SK-N-SH (cell line): ENCODE measurements at regions not wholly inside any gene's neighbourhood (a gene's known extent, or its start where the extent isn't known, plus 50 kb on each side); places are given as distances from the start of the nearest gene placed in this dataset.

Experiments used
- CTCF ChIA-PET: fragments of 300-600, 350-600 bp; formaldehyde crosslinking; extraction: SDS; loops from one replicate; lab custom pipeline; 2021; lab: Yijun Ruan, JAX
- POLR2A ChIA-PET: fragments of 350-600 bp; sonication (Branson Sonifier 250); formaldehyde crosslinking; extraction: SDS; loops from one replicate; lab custom pipeline; 2020; ENCODE audit warnings: antibody characterized with exemption, inconsistent platforms; lab: Yijun Ruan, JAX
- DNase-seq: peaks from one replicate; pipeline ENCODE4 v3.0.0; 2012
- H2AFZ ChIP-seq: fragments of 200-600 bp; sonication (generic); 2 replicates; pipeline ENCODE4 v1.8.1; 2016; ENCODE audit warnings: antibody characterized with exemption, mild to moderate bottlenecking, low read depth
- H3F3A ChIP-seq: fragments of 200-600 bp; sonication (generic); replicated peaks from 2 replicates; pipeline ENCODE3; 2016; ENCODE audit warnings: antibody characterized with exemption, mild to moderate bottlenecking; ENCODE audit not compliant: insufficient read depth
- H3K27ac ChIP-seq, 2 experiments: fragments of 200-500 bp in 1 of 2; fragments of 200-600 bp in 1 of 2; sonication (Bioruptor generic) in 1 of 2; sonication (generic), shearing (Covaris generic) in 1 of 2; 2 replicates each; pipeline versions ENCODE4 v1.5.1 to v1.6.1; 2014 to 2016; ENCODE audit warnings: low read depth in 2 of 2, inconsistent platforms in 1 of 2, low read length in 1 of 2, mild to moderate bottlenecking in 1 of 2, mixed read lengths in 1 of 2
- H3K27me3 ChIP-seq: fragments of 200-600 bp; sonication (generic), shearing (Covaris generic); 2 replicates; pipeline ENCODE4 v1.6.1; 2016; ENCODE audit warnings: mixed run types; ENCODE audit not compliant: insufficient read depth
- H3K36me3 ChIP-seq, 2 experiments: fragments of 200-500 bp in 1 of 2; fragments of 200-600 bp in 1 of 2; sonication (Bioruptor generic) in 1 of 2; sonication (generic) in 1 of 2; replicated peaks in 1 of 2; 2 replicates each; pipeline versions ENCODE3 to v1.5.1; 2014 to 2016; ENCODE audit warnings: low read length in 1 of 2, mild to moderate bottlenecking in 1 of 2; ENCODE audit not compliant: insufficient read depth in 2 of 2, control insufficient read depth in 1 of 2
- H3K4me1 ChIP-seq, 2 experiments: fragments of 200-500 bp in 1 of 2; fragments of 200-600 bp in 1 of 2; sonication (Bioruptor generic) in 1 of 2; sonication (generic), shearing (Covaris generic) in 1 of 2; 2 replicates each; pipeline versions ENCODE4 v1.5.1 to v1.6.1; 2014 to 2016; ENCODE audit warnings: low read depth in 1 of 2, low read length in 1 of 2, mixed run types in 1 of 2; ENCODE audit not compliant: insufficient read depth in 2 of 2, control insufficient read depth in 1 of 2
- H3K4me2 ChIP-seq: fragments of 200-600 bp; sonication (generic), shearing (Covaris generic); 2 replicates; pipeline ENCODE4 v1.6.1; 2017; ENCODE audit warnings: mixed run types
- H3K4me3 ChIP-seq, 2 experiments: fragments of 200-500 bp in 1 of 2; fragments of 200-600 bp in 1 of 2; sonication (Bioruptor generic) in 1 of 2; sonication (generic), shearing (Covaris generic) in 1 of 2; 2 replicates each; pipeline versions ENCODE4 v1.5.1 to v1.8.1; 2014 to 2016; ENCODE audit warnings: low read depth in 2 of 2, inconsistent platforms in 1 of 2, low read length in 1 of 2, mild to moderate bottlenecking in 1 of 2, mixed read lengths in 1 of 2, moderate library complexity in 1 of 2
- H3K79me2 ChIP-seq: fragments of 200-600 bp; sonication (generic); 2 replicates; pipeline ENCODE4 v1.8.1; 2017; ENCODE audit warnings: mild to moderate bottlenecking; ENCODE audit not compliant: insufficient read depth
- H3K9ac ChIP-seq: fragments of 200-600 bp; sonication (generic); 2 replicates; pipeline ENCODE4 v1.6.1; 2017; ENCODE audit warnings: mixed run types
- H3K9me2 ChIP-seq: fragments of 200-600 bp; sonication (generic); 2 replicates; pipeline ENCODE4 v1.6.1; 2017; ENCODE audit warnings: mixed run types
- H3K9me3 ChIP-seq: fragments of 200-600 bp; sonication (generic); 2 replicates; pipeline ENCODE4 v1.6.1; 2017; ENCODE audit warnings: mixed run types, mild to moderate bottlenecking, moderate library complexity
- H4K20me1 ChIP-seq: fragments of 200-600 bp; sonication (generic); 2 replicates; pipeline ENCODE4 v1.6.1; 2017; ENCODE audit warnings: mild to moderate bottlenecking, mixed run types; ENCODE audit not compliant: insufficient read depth
- CHD2 ChIP-seq: fragments of 150-350 bp; IDR thresholded peaks from 2 replicates; pipeline ENCODE4 v1.6.1; 2018; ENCODE audit warnings: low read length; ENCODE audit not compliant: partially characterized antibody
- CTCF ChIP-seq: fragments of 200-600 bp; sonication (generic); IDR thresholded peaks from 2 replicates; pipeline ENCODE4 v1.6.1; 2017; ENCODE audit warnings: antibody characterized with exemption, mild to moderate bottlenecking, moderate library complexity
- ELF1 ChIP-seq: IDR thresholded peaks from 2 replicates; pipeline ENCODE4 v1.4.0; 2012
- JUND ChIP-seq: IDR thresholded peaks from 2 replicates; pipeline ENCODE4 v1.4.0; 2012
- POLR2AphosphoS5 ChIP-seq: IDR thresholded peaks from 2 replicates; pipeline ENCODE4 v1.6.1; 2012; ENCODE audit warnings: low read depth, low read length
- RCOR1 ChIP-seq: fragments of 150-350 bp; IDR thresholded peaks from 2 replicates; pipeline ENCODE4 v1.6.1; 2017; ENCODE audit warnings: antibody characterized with exemption, low read length
- RXRA ChIP-seq: IDR thresholded peaks from 2 replicates; pipeline ENCODE4 v1.4.0; 2012; ENCODE audit warnings: low read depth, mild to moderate bottlenecking, borderline replicate concordance
- USF2 ChIP-seq: fragments of 150-350 bp; IDR thresholded peaks from 2 replicates; pipeline ENCODE4 v1.6.1; 2017; ENCODE audit warnings: antibody characterized with exemption, low read length, low read depth, borderline replicate concordance
- YY1 ChIP-seq: IDR thresholded peaks from 2 replicates; pipeline ENCODE4 v1.4.0; 2012; ENCODE audit warnings: low read depth, mild to moderate bottlenecking
- ZBTB33 ChIP-seq: IDR thresholded peaks from 2 replicates; pipeline ENCODE4 v1.4.0; 2012; ENCODE audit warnings: low read depth, borderline replicate concordance
- WGBS: methylation state at CpG from one replicate; pipeline ENCODE4 v1.1.6; 2017; ENCODE audit warnings: low lambda C conversion rate; 5-methylcytosine and 5-hydroxymethylcytosine counted together
- TF ChIP-seq, protein P1 (sequence below): IDR thresholded peaks from 2 replicates; pipeline ENCODE4 v1.6.1; 2012; ENCODE audit warnings: mild to moderate bottlenecking, low read depth, low read length, moderate library complexity

DNA sequence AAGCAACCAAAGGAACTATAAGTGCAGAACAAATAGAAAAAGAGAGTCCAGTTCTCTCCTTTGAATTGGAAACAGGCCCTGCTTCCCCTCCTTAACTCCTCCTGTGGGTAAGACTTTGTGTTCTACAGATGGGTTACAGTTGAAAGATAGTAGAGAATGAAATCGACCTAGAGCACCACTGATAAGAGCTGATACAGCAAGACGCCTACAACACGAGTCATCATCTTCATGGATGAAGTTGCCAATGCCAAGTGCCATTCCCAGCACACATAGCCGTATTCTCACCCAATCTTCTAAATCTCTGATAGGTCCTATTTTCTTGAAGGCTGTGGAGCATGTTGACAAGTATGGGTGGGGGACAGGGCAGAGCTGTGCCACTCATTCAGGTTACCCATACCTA lies 99.8 kb upstream of the CAMK1G start:
- TF ChIP-seq CTCF (no peak), RCOR1 (no peak), YY1 (no peak), CHD2 (no peak), USF2 (no peak), JUND (no peak), ZBTB33 (no peak), ELF1 (no peak), POLR2AphosphoS5 (no peak), RXRA (no peak)
- TF ChIP-seq, protein P1, sequence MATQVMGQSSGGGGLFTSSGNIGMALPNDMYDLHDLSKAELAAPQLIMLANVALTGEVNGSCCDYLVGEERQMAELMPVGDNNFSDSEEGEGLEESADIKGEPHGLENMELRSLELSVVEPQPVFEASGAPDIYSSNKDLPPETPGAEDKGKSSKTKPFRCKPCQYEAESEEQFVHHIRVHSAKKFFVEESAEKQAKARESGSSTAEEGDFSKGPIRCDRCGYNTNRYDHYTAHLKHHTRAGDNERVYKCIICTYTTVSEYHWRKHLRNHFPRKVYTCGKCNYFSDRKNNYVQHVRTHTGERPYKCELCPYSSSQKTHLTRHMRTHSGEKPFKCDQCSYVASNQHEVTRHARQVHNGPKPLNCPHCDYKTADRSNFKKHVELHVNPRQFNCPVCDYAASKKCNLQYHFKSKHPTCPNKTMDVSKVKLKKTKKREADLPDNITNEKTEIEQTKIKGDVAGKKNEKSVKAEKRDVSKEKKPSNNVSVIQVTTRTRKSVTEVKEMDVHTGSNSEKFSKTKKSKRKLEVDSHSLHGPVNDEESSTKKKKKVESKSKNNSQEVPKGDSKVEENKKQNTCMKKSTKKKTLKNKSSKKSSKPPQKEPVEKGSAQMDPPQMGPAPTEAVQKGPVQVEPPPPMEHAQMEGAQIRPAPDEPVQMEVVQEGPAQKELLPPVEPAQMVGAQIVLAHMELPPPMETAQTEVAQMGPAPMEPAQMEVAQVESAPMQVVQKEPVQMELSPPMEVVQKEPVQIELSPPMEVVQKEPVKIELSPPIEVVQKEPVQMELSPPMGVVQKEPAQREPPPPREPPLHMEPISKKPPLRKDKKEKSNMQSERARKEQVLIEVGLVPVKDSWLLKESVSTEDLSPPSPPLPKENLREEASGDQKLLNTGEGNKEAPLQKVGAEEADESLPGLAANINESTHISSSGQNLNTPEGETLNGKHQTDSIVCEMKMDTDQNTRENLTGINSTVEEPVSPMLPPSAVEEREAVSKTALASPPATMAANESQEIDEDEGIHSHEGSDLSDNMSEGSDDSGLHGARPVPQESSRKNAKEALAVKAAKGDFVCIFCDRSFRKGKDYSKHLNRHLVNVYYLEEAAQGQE, result no peak
- H3K4me3 ChIP-seq, result no peak overlapping the region
- ChIA-PET POLR2A (no interaction called here), CTCF (interaction anchor here (1.3 kb wide), 1 partner anchor 85 kb away, joined by 3 read pairs; no protein-coding TSS in a partner anchor)
- H3K79me2 ChIP-seq, result no peaks in the 10 kb centered on the region
- H3K27ac ChIP-seq, result no peak overlapping the region
- no peaks in the 10 kb centered on the region for H3K36me3 ChIP-seq
- peaks cover 0 to 14% of the 10 kb centered on the region in 2 experiments for H3K4me1 ChIP-seq
- H4K20me1 ChIP-seq, result no peaks in the 10 kb centered on the region
- no peaks in the 10 kb centered on the region for H3K27me3 ChIP-seq
- no peaks in the 10 kb centered on the region for H3K9me2 ChIP-seq
- H3F3A ChIP-seq, result peaks cover 18% of the 10 kb centered on the region
- H3K9ac ChIP-seq, result no peak overlapping the region
- no peaks in the 10 kb centered on the region for H3K9me3 ChIP-seq
- no peak overlapping the region for H2AFZ ChIP-seq
- 75% methylated on average over 4 of the region's 4 CpGs for WGBS
- DNase-seq, result no peak
- no peak overlapping the region for H3K4me2 ChIP-seq
